Glutamatergic neuron (in vitro differentiated cells): ENCODE measurements at regions not wholly inside any gene's neighbourhood (a gene's known extent, or its start where the extent isn't known, plus 50 kb on each side); places are given as distances from the start of the nearest gene placed in this dataset.

ENCODE experiments used
- DNase-seq: peaks from one replicate; pipeline ENCODE4 v3.0.0; 2022
- H3K27ac Mint-ChIP-seq: one replicate; pipeline ENCODE4 v1.8.0; 2020; ENCODE audit warnings: mild to moderate bottlenecking, mixed read lengths, inconsistent platforms; ENCODE audit not compliant: unreplicated experiment
- H3K27me3 Mint-ChIP-seq: one replicate; pipeline ENCODE4 v1.8.0; 2020; ENCODE audit warnings: mild to moderate bottlenecking, moderate library complexity, mixed read lengths, inconsistent platforms; ENCODE audit not compliant: unreplicated experiment
- H3K36me3 Mint-ChIP-seq: one replicate; pipeline ENCODE4 v1.8.0; 2020; ENCODE audit warnings: mild to moderate bottlenecking, mixed read lengths, inconsistent platforms; ENCODE audit not compliant: unreplicated experiment
- H3K4me1 Mint-ChIP-seq: one replicate; pipeline ENCODE4 v1.8.0; 2020; ENCODE audit warnings: mild to moderate bottlenecking, low read depth, mixed read lengths, inconsistent platforms; ENCODE audit not compliant: unreplicated experiment
- H3K4me3 Mint-ChIP-seq: one replicate; pipeline ENCODE4 v1.8.0; 2020; ENCODE audit warnings: mild to moderate bottlenecking, mixed read lengths, inconsistent platforms; ENCODE audit not compliant: unreplicated experiment
- H3K9me3 Mint-ChIP-seq: one replicate; pipeline ENCODE4 v1.8.0; 2020; ENCODE audit warnings: mild to moderate bottlenecking, moderate library complexity, mixed read lengths, inconsistent platforms; ENCODE audit not compliant: unreplicated experiment
- CTCF ChIP-seq: fragments of 200-600 bp; sonication (generic); IDR thresholded peaks from one replicate; pipeline ENCODE4 v1.5.0; 2021; ENCODE audit not compliant: partially characterized antibody, unreplicated experiment

- no peak for DNase-seq
- Mint-ChIP-seq H3K27ac (no peak overlapping the region), H3K9me3 (no peaks in the 10 kb centered on the region), H3K36me3 (no peaks in the 10 kb centered on the region), H3K27me3 (no peaks in the 10 kb centered on the region), H3K4me3 (no peak overlapping the region), H3K4me1 (no peaks in the 10 kb centered on the region)
- TF ChIP-seq CTCF = no peak
Measured at GRCh38 chr2:146814971-146815370, 1029.9 kb upstream of the ACVR2A start.

GRCh38 chr2:146807568-146808168, 1037.2 kb upstream of the ACVR2A start:
- peak; percentile 19 for DNase-seq
- Mint-ChIP-seq H3K36me3 (no peaks in the 10 kb centered on the region), H3K27ac (no peak overlapping the region), H3K4me3 (no peak overlapping the region), H3K27me3 (no peaks in the 10 kb centered on the region), H3K4me1 (no peaks in the 10 kb centered on the region), H3K9me3 (no peaks in the 10 kb centered on the region)
- TF ChIP-seq CTCF = no peak

GRCh38 chr2:146806364-146807005, 1038.3 kb upstream of the ACVR2A start:
- Mint-ChIP-seq H3K27me3 (no peaks in the 10 kb centered on the region), H3K4me1 (no peaks in the 10 kb centered on the region), H3K27ac (no peak overlapping the region), H3K4me3 (no peak overlapping the region), H3K36me3 (no peaks in the 10 kb centered on the region), H3K9me3 (peaks cover 1% of the 10 kb centered on the region)
- no peak for TF ChIP-seq CTCF
- no peak for DNase-seq

- H3K27me3 Mint-ChIP-seq = no peaks in the 10 kb centered on the region
- TF ChIP-seq CTCF = no peak
- no peak overlapping the region for H3K4me3 Mint-ChIP-seq
- H3K9me3 Mint-ChIP-seq = peaks cover 1% of the 10 kb centered on the region
- no peaks in the 10 kb centered on the region for H3K4me1 Mint-ChIP-seq
- no peaks in the 10 kb centered on the region for H3K36me3 Mint-ChIP-seq
- DNase-seq = no peak
- no peak overlapping the region for H3K27ac Mint-ChIP-seq
Measured at GRCh38 chr2:146804288-146804687, 1040.5 kb upstream of the ACVR2A start.

GRCh38 chr2:146801886-146802285, 1042.9 kb upstream of the ACVR2A start:
- Mint-ChIP-seq H3K27ac (no peak overlapping the region), H3K4me1 (no peaks in the 10 kb centered on the region), H3K36me3 (no peaks in the 10 kb centered on the region), H3K27me3 (no peaks in the 10 kb centered on the region), H3K9me3 (peaks cover 1% of the 10 kb centered on the region), H3K4me3 (no peak overlapping the region)
- no peak for TF ChIP-seq CTCF
- DNase-seq = no peak
